ENCODE measurements at regions not wholly inside any gene's neighbourhood (a gene's known extent, or its start where the extent isn't known, plus 50 kb on each side); places are given as distances from the start of the nearest gene placed in this dataset.

DNA sequence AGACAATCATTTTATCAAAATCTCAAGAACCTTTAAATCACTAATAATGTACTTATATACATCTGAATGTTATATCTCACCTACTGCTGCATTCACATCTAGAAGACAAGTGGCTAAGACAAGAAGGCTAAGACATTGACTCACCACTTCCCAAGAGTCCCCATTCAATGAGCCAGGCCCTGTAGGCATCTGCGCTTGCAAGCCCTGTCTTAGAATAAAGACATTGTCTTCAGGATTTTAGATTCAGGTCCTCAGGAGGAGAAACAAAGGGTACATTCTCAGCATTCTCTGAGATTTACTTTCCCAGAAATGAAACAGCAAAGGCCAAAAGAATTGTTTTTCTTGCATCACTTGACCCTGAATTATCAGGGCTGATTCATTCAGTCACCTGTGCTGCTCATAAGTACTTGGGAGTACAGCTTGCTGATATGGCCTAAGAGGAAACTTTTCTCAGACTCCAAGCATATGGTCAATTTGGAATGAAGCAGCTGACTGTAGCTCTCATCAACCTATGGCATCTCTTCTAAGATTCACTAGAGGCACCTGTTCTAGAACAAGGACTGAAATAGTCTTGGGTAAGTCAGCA is 858.3 kb upstream of the AMELY start:
- H3K4me1 ChIP-seq (ENCODE audit: control insufficient read depth, insufficient read depth, low read length): no peaks in the 10 kb centered on the region
- Mint-ChIP-seq H3K9me3 (no peaks in the 10 kb centered on the region), H3K4me3 (no peak overlapping the region), H3K27me3 (ENCODE audit: insufficient read depth) (no peaks in the 10 kb centered on the region), H3K36me3 (ENCODE audit: low read depth) (no peaks in the 10 kb centered on the region), H3K27ac (no peak overlapping the region), H3K4me1 (no peaks in the 10 kb centered on the region)
- no peaks in the 10 kb centered on the region for H3K9me3 ChIP-seq (ENCODE audit: control insufficient read depth, low read length)
- no peak overlapping the region for H3K27ac ChIP-seq (ENCODE audit: low read depth, low read length)
- TF ChIP-seq, protein P1, sequence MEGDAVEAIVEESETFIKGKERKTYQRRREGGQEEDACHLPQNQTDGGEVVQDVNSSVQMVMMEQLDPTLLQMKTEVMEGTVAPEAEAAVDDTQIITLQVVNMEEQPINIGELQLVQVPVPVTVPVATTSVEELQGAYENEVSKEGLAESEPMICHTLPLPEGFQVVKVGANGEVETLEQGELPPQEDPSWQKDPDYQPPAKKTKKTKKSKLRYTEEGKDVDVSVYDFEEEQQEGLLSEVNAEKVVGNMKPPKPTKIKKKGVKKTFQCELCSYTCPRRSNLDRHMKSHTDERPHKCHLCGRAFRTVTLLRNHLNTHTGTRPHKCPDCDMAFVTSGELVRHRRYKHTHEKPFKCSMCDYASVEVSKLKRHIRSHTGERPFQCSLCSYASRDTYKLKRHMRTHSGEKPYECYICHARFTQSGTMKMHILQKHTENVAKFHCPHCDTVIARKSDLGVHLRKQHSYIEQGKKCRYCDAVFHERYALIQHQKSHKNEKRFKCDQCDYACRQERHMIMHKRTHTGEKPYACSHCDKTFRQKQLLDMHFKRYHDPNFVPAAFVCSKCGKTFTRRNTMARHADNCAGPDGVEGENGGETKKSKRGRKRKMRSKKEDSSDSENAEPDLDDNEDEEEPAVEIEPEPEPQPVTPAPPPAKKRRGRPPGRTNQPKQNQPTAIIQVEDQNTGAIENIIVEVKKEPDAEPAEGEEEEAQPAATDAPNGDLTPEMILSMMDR (conservative IDR thresholded peaks at IDR 0.05): no peak
- H3K9ac ChIP-seq (ENCODE audit: extremely low read depth, low read length, poor library complexity, severe bottlenecking): no peak overlapping the region
- no peaks in the 10 kb centered on the region for H3K36me3 ChIP-seq (ENCODE audit: control insufficient read depth, insufficient read depth, low read length)
- no peaks in the 10 kb centered on the region for H3K27me3 ChIP-seq (ENCODE audit: control insufficient read depth, insufficient read depth, low read length, poor library complexity, severe bottlenecking)
- no peak for DNase-seq
- H3K4me3 ChIP-seq (ENCODE audit: low read length): no peak overlapping the region
- 100% methylated on average over 1 of the region's 1 CpG; no CpG with 5 or more reads in 1 of the 2 experiments for WGBS, 2 experiments (ENCODE audit: insufficient coverage in 1 of 2, insufficient read length in 1 of 2)

DNA sequence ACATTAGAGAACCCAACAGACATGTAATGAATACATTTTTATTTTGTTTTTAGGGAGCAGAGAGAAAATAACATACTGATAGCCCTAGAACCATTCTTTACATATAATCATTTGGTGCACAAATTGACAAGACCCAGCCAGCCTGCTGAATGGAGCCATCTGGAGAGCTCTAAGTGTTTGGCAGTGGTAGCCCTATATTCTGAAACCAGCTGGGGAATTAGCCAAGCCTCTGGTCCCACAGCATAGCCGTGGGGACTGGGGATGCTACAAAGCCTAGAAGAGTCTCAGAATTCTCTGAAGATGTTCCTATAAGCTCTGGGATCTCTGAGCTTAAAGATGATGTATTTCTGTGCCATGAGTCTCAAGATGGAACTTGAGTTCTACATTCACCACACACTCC is 857.3 kb upstream of the AMELY start:
- Histone ChIP-seq H3K9me3 (ENCODE audit: control insufficient read depth, low read length) (no peaks in the 10 kb centered on the region), H3K27me3 (ENCODE audit: control insufficient read depth, insufficient read depth, low read length, poor library complexity, severe bottlenecking) (no peaks in the 10 kb centered on the region), H3K4me1 (ENCODE audit: control insufficient read depth, insufficient read depth, low read length) (no peaks in the 10 kb centered on the region), H3K36me3 (ENCODE audit: control insufficient read depth, insufficient read depth, low read length) (no peaks in the 10 kb centered on the region), H3K9ac (ENCODE audit: extremely low read depth, low read length, poor library complexity, severe bottlenecking) (no peak overlapping the region), H3K4me3 (ENCODE audit: low read length) (no peak overlapping the region), H3K27ac (ENCODE audit: low read depth, low read length) (no peak overlapping the region)
- H3K27ac Mint-ChIP-seq: no peak overlapping the region
- no peak overlapping the region for H3K4me3 Mint-ChIP-seq
- TF ChIP-seq, protein P1 (conservative IDR thresholded peaks at IDR 0.05): no peak
- DNase-seq: no peak
- 80% methylated on average over 1 of the region's 1 CpG; no CpG with 5 or more reads in 1 of the 2 experiments for WGBS, 2 experiments (ENCODE audit: insufficient coverage in 1 of 2, insufficient read length in 1 of 2)
- H3K4me1 Mint-ChIP-seq: no peaks in the 10 kb centered on the region
- H3K36me3 Mint-ChIP-seq (ENCODE audit: low read depth): no peaks in the 10 kb centered on the region
- H3K27me3 Mint-ChIP-seq (ENCODE audit: insufficient read depth): no peaks in the 10 kb centered on the region
- no peaks in the 10 kb centered on the region for H3K9me3 Mint-ChIP-seq

DNA sequence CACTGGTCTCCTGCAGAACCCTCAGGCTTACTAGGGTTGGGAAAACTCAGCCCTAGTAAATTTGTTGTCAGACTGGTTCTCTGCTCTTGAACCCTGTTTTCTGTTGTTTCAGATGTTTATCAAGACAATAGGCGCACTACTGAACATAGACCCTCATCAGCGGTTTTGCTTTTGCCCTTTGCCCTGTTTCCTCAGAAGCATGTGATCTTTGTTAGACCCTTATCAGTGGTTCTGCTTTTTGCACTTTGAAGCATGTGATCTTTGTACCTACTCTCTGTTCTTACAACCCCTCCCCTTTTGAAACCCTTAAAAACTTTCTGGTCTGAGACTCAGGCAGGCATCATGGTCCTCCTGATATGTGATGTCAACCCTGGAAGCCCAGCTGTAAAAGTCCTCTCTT is 842.2 kb upstream of the AMELY start:
- no peak overlapping the region for H3K4me3 Mint-ChIP-seq
- no peaks in the 10 kb centered on the region for H3K36me3 Mint-ChIP-seq (ENCODE audit: low read depth)
- no peaks in the 10 kb centered on the region for H3K4me1 ChIP-seq (ENCODE audit: control insufficient read depth, insufficient read depth, low read length)
- no peak for DNase-seq
- peaks cover 17% of the 10 kb centered on the region for H3K9me3 ChIP-seq (ENCODE audit: control insufficient read depth, low read length)
- WGBS, 2 experiments (ENCODE audit: insufficient coverage in 1 of 2, insufficient read length in 1 of 2): 96 to 100% methylated on average over 2 of the region's 2 CpGs
- no peaks in the 10 kb centered on the region for H3K36me3 ChIP-seq (ENCODE audit: control insufficient read depth, insufficient read depth, low read length)
- H3K9me3 Mint-ChIP-seq: no peaks in the 10 kb centered on the region
- TF ChIP-seq, protein P1 (conservative IDR thresholded peaks at IDR 0.05): no peak
- H3K4me1 Mint-ChIP-seq: no peaks in the 10 kb centered on the region
- no peak overlapping the region for H3K27ac ChIP-seq (ENCODE audit: low read depth, low read length)
- H3K27ac Mint-ChIP-seq: no peak overlapping the region
- H3K9ac ChIP-seq (ENCODE audit: extremely low read depth, low read length, poor library complexity, severe bottlenecking): no peak overlapping the region
- no peaks in the 10 kb centered on the region for H3K27me3 ChIP-seq (ENCODE audit: control insufficient read depth, insufficient read depth, low read length, poor library complexity, severe bottlenecking)
- H3K4me3 ChIP-seq (ENCODE audit: low read length): no peak overlapping the region
- no peaks in the 10 kb centered on the region for H3K27me3 Mint-ChIP-seq (ENCODE audit: insufficient read depth)
